ENCODE measurements at regions not wholly inside any gene's neighbourhood (a gene's known extent, or its start where the extent isn't known, plus 50 kb on each side); places are given as distances from the start of the nearest gene placed in this dataset.

GRCh38 chr14:104366931-104367865, 212.4 kb upstream of the C14orf180 start:
- Histone ChIP-seq H3K36me3 (ENCODE audit: control insufficient read depth, insufficient read depth, low read length) (no peaks in the 10 kb centered on the region), H3K9me1 (ENCODE audit: control insufficient read depth, insufficient read depth, low read length) (no peaks in the 10 kb centered on the region), H2AFZ (ENCODE audit: low read depth, low read length) (no peak overlapping the region), H3K4me1 (replicated peaks in 1 of 2; ENCODE audit: control insufficient read depth in 2 of 2, insufficient read depth in 2 of 2, low read length in 2 of 2) (no peaks in the 10 kb centered on the region), H3K4me3 (no peak overlapping the region), H3K9me3 (replicated peaks; ENCODE audit: control insufficient read depth, insufficient read depth, low read depth, low read length) (no peaks in the 10 kb centered on the region), H3K79me2 (ENCODE audit: control insufficient read depth, insufficient read depth, low read length) (no peaks in the 10 kb centered on the region), H4K20me1 (replicated peaks; ENCODE audit: control insufficient read depth, insufficient read depth, low read length) (no peaks in the 10 kb centered on the region), H3K4me2 (ENCODE audit: insufficient read depth, low read length) (no peak overlapping the region), H3K27me3 (ENCODE audit: control insufficient read depth in 2 of 2, insufficient read depth in 2 of 2, low read length in 2 of 2) (peaks cover 0 to 4% of the 10 kb centered on the region in 2 experiments; a peak in 1 of 5 replicates), H3K27ac (ENCODE audit: extremely low read depth, low read depth, low read length) (no peak overlapping the region), H3K9ac (ENCODE audit: insufficient read depth in 1 of 2, low read depth in 2 of 2, low read length in 2 of 2) (no peak overlapping the region)
- TF ChIP-seq RFX1 (IDR thresholded peaks at IDR 0.05) (no peak), ATF4 (CRISPR knock-in tag; IDR thresholded peaks at IDR 0.05) (no peak), ZNF239 (CRISPR knock-in tag; IDR thresholded peaks at IDR 0.05) (no peak), SMC3 (conservative IDR thresholded peaks at IDR 0.05; ENCODE audit: insufficient read depth, low read depth, low read length) (no peak), IRF2 (CRISPR knock-in tag; IDR thresholded peaks at IDR 0.05) (no peak), RB1 (IDR thresholded peaks at IDR 0.05; ENCODE audit: low read depth) (no peak), ELK1 (CRISPR knock-in tag; IDR thresholded peaks at IDR 0.05) (no peak), ZNF41 (CRISPR knock-in tag; conservative IDR thresholded peaks at IDR 0.05) (no peak), SRSF3 (IDR thresholded peaks at IDR 0.05; ENCODE audit: insufficient read depth, low read length) (no peak), ZNF3 (CRISPR knock-in tag; IDR thresholded peaks at IDR 0.05) (no peak), RNF219 (CRISPR knock-in tag; IDR thresholded peaks at IDR 0.05) (no peak), SIN3B (IDR thresholded peaks at IDR 0.05; ENCODE audit: low read depth) (no peak), MEF2A (IDR thresholded peaks at IDR 0.05; ENCODE audit: control insufficient read depth, low read depth, low read length) (no peak), ZSCAN32 (CRISPR knock-in tag; IDR thresholded peaks at IDR 0.05) (no peak), IRF9 (tag; IDR thresholded peaks at IDR 0.05) (no peak), ZNF764 (CRISPR knock-in tag; IDR thresholded peaks at IDR 0.05; ENCODE audit: low read depth) (no peak), RBM14 (IDR thresholded peaks at IDR 0.05; ENCODE audit: borderline replicate concordance, insufficient read depth, low read depth, low read length) (no peak)
- BruUV-seq (replicated peaks) = no TSS peak
- WGBS (ENCODE audit: insufficient coverage, low coverage, missing lambda C conversion rate) = 2% methylated on average over 12 of the region's 16 CpGs
- DNase-seq (ENCODE audit: extremely low read depth in 1 of 4, low spot score in 3 of 4) = no peak
- no peak for ATAC-seq
- ChIA-PET POLR2A (no interaction called here), CTCF (ENCODE audit: low intra/inter-chr PET ratio) (no interaction called here)
- in situ Hi-C loops (cut with MboI) (no loop called here), intact Hi-C loops (cut with micrococcal nuclease) (no loop called here)
- FAIRE-seq = no peak

All from K562 (cell line).